ENCODE measurements at regions not wholly inside any gene's neighbourhood (a gene's known extent, or its start where the extent isn't known, plus 50 kb on each side); places are given as distances from the start of the nearest gene placed in this dataset.

DNA sequence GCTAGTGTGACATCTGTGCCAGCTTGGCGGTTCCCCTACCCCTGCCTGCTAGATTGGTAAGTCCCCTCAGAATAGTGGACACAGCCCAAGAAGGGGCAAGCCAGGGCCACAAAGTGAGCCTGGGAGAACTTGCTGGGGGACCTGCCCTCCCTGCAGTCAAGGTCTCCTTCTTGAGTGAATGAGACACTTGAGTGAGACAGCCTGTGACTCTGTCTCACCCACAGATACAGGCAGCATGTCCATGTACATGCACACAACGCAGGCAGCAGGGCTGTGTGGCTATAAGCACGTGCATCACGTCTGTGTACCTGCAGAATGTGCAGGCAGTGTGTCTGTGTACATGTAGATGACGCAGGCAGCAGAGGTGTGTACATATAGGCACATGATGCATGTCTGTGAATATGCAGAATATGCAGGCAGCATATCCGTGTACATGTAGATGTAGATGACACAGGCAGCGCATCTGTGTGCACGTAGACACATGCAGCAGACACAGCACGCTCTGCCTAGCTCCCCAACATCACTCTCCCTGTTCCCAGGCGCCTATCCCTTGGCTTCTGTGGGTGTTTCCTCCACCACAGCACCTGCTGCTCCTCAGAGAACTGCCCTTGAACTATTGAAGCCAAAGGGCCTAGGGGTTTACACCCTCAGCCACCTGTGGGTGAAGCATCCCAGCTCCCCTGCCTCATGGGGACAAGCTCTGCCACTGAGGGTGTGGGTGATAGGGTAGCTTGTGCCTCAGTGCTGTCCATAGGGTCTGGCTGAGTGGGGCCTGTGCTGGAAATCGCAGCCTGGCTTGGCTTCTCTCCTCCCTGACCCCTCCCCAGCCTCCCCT lies 147.2 kb upstream of the TWIST2 start:
- no peak for DNase-seq (ENCODE audit: low read depth in 2 of 2)

DNA sequence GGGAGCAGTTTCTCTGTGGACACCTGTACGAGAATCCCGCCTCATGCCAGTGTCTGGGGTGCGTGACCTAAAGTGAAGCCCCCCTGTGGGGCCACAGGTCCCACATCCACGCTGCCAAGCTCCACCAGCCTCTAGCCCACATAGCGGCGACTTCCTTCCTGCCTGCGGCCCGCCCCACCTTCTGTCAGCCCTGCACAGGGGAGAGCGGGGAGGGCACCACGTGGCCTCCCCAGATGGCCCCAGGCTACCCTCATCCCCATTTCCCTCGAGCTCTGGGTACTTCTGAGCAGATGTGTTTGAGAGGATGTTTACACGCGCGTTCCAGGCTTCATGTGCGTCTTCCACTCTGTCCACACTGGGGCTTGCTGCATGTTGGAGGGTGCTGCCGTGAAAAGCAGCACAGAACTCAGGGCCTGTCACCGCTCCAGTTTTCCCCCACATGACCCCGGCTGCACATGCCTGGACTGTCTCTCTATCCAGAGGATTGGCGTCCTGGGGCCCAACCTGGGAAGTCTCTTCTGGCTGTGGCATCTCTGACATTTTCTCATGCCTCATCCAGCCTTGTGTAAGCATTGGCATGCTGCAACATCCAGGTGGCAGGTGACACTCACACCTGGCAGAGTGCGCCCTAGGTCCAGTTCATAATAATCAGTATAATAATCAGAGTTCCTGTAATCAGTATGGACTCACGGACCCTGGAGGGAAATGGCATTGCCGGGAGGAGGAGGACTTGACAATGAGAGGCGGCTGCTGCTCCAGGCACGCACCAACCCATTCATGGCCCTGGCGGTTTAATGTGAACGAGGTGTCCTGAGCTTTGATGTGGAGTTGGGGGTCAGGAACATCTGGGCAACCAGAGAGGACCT lies 146.3 kb upstream of the TWIST2 start:
- DNase-seq (ENCODE audit: low read depth in 2 of 2) = no peak

DNA sequence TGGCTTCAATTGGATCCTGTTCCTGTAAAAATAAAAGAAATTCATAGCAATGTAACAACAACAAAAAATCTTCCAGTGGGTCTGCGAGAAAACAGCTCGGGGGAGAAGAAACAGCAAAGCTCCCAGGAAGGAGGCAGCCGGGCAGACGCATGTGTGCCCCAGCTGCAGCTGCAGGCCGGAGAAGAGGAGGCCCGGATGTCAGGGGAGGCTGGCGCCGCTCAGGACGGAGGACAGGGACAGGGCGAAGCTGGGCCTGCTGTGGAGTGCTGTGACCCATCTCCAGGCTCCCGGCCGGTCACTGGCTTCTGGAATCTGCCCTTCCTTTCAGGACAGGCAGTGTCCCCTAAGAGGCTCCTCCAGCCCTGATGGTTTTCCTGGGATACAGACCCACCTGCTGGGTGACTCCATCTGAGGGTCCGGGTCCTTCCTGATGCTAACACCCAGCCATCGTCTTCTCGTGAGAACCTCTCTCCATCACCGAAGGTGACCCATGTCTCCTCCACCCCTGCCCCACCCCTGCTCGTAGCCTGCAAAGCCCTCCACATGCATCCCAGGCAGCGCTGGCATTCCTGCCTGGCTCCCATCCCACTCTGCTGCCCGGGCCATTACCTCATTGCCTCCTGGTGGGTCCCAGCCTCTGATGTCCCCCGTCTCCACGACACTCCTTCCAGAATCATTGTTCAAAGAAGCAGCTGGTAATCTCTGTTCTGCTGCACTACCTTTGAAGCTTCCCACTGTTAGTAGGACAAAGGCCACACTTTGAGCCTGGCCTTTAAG lies 145.4 kb upstream of the TWIST2 start:
- no peak for DNase-seq (ENCODE audit: low read depth in 2 of 2)

DNA sequence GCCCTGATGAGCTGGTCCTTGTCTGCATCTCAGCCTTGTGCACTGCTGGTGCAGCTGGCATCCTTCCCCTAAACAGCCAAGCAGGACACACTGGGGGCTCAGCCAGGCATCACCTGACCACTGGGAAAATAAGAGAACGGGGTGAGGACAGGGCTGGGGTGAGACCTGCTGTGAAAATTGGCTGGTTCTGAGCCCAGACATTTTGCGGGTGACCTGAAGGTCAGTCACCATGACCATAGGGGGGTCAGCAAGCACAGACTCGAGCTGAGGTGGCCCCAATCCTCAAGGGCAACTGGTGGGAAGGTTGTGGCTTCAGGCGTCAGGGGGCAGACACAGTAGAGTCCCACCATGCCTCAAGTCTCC lies 144.9 kb upstream of the TWIST2 start:
- DNase-seq (ENCODE audit: low read depth in 2 of 2) = no peak

DNA sequence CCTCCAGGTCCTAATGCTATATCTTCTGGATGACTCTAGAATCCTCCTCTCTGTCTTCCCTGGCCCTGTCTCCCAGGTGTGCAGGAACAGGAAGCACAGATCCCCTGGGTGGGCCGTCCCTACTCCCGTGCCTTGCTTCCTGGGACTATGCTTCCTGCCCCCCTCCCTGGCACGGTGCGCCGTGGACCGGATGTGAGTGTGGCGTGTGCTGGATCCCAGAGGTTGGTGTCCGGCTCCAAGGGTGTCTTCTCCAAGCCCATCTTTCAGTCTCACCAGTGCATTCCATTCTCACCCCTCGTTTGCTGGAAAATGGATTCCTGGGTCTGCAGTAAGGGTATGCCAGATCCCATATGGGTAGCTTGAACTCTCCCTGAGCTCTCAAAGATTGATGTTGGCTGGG lies 144.4 kb upstream of the TWIST2 start:
- DNase-seq (ENCODE audit: low read depth in 2 of 2) = no peak

DNA sequence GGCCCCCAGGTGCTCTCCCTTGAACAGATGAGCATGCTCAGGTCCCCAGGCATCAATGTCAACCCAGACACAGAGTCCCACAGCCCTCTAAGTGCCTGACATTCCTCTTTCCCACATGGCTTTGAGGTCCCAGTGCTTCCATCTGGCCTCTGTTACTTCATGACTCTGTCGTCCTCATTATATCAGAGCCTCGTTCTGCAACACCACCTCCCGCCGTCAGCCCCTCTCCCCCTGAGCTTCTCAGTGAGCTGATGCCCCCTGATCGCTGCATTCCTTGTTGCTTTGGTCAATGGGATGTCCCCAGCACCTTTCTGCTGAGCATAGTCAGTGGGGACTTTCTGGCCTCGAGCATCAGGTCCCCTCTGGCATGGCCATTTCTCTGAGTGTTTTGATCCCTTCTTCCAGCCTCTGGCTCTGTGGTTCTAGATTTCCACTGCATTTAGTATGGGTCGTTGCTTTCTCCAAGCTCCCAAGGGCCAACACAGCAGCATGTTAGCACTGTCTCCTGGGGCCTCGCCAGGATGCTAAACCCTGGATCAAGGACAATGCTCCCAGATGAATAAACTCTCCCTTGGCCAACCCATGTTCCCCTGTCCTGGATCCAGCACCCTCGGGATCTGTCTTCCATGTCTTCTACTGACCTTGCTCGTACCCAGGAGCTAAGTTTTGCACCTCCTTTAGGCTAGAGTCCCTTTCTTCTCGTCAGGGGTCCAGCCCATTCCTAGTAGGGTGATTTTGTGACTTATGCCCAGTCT lies 143.2 kb upstream of the TWIST2 start:
- no peak for DNase-seq (ENCODE audit: low read depth in 2 of 2)

DNA sequence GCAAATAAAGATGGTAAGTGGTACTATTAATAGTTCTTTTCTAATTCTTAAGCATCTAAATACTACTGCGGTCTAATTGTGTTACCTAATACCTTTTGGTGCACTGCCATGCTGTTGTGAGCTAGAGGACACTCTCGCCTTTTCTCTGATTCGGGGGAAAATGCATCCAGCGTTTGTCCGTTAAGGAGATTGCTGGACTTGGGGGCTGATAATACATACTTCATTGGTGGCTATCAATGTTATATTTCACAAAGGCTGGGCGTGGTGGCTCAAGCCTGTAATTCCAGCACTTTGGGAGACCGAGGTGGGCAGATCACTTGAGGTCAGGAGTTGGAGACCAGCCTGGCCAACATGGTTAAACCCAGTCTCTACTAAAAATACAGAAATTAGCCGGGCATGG lies 141.7 kb upstream of the TWIST2 start:
- DNase-seq (ENCODE audit: low read depth in 2 of 2) = no peak

DNA sequence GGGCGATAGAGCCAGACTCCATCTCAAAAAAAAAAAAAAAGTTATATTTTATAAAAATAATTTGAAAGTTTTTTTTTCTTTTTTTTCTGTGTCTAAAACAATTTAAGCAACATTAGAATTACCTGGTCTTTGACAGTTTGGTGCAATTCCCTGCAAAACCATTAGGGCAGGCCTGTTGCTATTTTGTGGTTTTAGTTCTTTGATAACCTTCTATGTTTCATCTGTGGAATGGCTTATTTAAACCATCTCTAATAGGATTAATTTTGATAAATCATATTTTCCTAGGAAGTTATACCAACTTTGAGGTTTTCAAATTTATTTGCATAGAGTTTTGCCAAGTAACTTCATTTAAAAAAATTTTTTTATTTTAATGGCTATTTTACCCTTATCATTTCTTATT lies 141.2 kb upstream of the TWIST2 start:
- no peak for DNase-seq (ENCODE audit: low read depth in 2 of 2)

DNA sequence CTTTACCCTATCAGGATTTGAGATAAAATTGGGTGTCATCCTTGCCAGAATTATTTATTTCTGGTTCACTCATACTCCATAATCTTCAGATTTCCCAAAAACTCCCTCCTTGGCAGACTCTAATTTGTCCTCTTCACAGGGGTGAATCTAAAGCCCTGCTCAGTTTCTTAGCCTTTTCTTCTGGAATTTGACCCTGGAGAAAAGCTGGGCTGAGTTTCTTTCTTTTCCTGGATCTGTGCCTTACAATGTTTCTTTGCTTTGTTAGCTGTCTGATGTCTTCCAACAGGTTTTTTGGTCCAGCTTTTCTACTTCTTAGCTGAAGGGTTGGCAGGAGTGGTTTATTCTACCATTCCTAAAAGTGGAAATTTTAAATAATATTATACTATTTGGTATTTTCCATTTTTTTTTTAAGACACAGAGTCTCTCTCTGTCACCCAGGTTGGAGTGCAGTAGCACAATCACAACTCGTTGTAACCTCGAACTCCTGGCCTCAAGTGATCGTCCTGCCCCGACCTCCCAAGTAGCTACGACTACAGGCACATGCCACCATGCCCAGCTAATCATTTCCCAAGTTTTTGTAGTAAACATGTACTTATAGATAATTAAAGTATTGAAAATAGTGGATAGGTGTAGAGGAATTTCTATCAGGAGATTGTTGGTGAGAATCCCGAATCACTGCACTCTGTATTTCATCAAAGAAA lies 138.4 kb upstream of the TWIST2 start:
- no peak for DNase-seq (ENCODE audit: low read depth in 2 of 2)

DNA sequence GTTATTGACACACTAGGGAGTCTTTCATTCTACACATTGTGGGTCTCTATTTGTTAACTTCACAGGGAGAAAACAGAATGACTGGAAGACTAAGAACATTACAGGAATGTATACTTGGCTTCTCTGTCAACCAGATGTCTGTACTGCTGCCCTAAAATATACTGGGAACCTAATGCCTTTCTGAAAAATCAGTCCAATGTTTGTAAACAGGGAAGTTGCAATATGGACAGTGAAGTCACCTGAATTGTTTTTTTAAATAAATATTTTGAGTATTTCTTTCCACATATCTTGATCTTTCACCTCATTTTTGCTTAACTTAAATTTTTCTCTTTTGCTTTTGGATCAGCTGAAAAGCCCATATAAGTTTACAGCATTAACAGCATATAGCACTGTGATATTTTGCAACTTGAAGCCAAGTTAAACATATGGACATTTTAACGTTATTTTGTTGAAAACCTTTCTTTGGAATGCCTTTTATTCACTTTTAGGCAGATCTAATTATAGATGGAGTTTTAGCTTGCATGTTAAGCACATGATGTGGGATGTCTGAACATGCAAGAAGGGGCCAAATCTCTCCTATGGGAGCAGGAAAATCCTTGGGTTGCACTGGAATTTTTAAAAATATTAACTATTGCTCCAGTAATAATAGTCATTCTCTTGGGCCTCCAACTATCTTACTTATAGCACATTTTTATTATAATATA lies 137.7 kb upstream of the TWIST2 start:
- no peak for DNase-seq (ENCODE audit: low read depth in 2 of 2)

DNA sequence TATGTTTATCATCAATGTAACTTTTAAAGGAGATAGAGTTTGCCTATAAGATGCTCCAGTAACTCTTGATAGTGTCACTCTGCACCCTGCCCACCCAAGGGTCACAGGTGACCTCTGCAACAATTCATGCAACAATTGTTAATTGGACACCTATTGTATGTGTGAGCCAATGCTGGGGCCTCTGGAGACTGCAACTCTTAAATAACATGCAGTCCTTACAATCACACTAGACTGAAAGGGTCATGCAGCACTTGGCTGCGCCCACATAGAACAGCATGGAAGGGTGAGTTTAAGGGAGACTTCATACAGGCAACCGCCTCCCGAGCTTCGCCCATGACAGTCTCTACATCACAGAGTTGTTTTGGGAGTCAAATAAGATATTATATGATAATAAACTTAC lies 137.1 kb upstream of the TWIST2 start:
- DNase-seq (ENCODE audit: low read depth in 2 of 2) = no peak

DNA sequence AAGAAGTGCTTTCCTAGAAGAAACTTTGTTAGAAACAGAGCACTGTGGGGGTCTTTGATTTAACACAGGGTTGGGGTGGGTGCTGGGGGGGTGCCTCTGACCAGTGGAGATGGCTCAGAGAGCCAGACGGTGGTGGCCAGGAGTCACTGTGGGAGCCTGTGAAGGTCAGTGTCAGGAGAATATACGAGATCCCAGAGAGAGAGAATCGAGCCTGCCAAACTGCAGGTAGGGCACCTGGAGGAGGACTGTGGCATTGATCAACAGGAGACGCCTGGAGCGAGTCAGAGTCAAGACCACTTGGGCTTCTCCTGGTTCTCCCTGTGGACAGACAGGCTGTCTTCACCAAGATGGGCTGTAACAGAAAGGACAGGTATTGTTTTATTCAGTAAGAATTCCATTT lies 136.5 kb upstream of the TWIST2 start:
- DNase-seq (ENCODE audit: low read depth in 2 of 2) = no peak

DNA sequence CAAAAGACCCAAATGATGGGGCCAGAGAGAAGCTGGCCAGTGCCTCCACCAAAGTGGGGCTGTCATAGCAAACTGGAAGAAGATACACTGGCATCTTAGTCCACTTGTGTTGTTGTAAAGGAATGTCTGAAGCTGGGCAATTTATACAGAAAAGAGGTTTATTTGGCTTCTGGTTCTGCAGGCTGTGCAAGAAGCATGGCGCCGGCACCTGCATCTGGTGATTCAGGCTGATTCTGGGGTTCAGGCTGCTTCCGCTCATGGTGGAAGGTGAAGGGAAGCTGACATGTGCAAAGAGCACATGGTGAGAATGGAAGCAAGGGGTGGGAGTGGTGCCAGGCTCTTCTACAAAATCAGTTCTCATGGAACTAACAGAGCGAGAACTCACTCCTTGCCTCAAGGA lies 135.9 kb upstream of the TWIST2 start:
- no peak for DNase-seq (ENCODE audit: low read depth in 2 of 2)

DNA sequence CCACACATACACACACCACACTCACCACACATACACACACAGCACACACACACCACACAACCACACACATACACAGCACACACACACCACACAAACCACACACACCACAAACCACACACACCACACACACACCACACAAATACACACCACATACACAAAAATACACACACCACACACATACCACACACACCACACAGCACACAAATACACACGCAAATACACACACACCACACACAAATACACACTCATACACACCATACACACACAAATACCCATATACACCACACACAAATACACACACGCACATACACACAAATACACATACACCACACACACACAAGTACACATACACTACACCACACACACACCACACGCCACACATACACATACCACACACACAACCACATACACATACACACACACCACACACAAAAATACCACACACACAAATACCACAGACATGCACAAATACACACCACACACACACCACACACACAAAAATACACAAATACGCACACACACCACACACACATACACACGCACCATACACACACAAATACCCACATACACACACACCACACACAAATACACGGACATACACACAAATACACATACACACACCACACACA lies 134.6 kb upstream of the TWIST2 start:
- DNase-seq (ENCODE audit: low read depth in 2 of 2) = no peak

DNA sequence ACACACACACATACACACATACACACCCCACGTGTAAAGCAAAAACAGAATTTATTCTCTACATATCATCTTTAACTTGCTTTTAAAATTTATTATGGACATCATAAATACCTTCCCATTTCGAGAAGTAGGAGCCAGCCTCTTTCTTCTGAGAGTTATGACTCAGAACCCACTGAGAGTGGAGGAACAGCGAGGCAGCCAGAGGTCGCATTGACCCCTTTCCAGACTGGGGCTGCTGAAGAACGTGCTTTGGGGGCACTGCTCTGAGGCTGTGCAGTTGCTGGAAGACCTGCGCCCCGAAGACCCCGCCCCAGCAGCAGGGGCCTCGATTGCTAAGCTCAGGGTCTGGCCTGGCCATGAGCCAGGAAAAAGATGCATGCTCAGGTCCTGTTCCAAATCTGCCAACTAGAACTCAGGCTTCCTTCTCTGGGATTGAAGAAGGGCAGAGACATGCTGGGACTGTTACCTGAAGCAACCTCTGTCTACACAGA lies 133.8 kb upstream of the TWIST2 start:
- DNase-seq (ENCODE audit: low read depth in 2 of 2) = no peak

DNA sequence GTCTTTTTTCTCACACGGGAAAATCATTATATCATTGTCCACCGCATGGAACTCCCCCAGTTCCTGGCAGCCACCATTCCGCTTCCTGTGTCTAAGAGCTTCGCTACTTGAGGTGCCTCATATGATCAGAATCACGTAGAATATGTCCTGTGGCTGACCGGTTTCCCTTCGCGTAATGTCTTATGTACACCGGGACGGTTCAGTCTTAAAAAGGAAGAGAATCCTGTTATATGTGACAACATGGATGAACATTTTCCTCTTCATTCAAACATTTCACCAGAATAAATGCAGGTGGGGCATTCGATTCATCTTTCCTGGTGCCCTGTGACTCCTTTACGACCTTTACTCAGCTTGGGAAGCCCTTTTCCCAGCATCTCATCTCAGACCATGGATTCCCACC lies 131.7 kb upstream of the TWIST2 start:
- no peak for DNase-seq (ENCODE audit: low read depth in 2 of 2)

DNA sequence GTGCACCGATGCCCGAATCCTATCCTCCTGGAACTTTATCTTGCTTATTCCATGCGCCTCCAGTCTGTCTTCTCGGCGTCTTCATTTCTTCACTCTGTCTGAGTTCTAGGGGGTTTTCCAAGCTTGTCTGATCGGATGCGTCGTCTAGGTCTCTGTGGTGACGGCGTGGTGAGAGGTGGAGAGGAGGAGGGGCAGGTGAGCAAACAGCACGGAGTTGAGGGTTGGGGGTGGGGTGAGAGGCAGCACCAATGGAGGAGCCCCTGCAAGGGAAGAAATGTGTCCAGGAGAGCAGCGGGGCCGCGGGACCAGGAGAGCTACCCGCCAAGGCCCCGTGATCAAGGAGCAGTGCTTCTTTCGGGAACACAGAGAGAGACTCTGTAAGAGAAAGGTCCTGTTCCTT lies 131.3 kb upstream of the TWIST2 start:
- no peak for DNase-seq (ENCODE audit: low read depth in 2 of 2)

DNA sequence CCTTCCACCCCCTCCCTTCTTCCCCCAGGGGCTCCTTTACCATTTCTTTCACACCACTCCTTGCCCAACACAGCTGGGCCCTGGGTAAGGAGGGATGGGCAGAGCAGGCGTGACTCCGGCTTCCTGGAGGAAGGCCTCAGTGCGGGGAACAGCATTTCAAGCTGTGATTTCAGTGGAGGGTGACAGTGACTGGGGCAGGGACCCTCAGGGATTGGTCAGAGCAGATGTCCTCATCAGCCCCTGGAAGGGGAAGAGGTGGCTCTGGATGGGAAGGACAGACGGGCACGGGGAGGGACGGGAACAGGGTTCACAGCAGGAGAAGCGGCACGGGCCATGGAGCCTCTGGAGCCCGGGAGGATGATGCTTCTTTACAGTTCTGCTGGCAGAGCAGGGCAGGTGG lies 130.8 kb upstream of the TWIST2 start:
- no peak for DNase-seq (ENCODE audit: low read depth in 2 of 2)

DNA sequence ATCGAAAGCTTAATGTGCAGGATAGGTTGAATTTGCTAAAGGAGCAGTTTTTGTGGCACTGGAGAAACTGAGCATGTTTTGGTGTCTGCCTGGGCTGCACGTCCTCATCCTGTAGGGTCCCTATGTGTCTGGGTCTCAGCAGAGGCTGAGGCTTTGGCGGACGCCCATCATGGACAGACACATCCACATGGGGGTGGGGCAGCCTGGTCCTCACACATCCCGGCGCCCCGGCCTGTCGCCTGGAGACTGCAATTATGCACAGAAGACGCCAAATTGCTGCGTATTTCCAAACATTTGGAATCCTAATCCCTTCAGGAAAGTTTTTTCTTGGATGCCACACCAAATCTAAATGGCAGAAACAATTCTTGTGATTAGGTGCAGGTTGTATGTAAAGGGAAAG lies 128.2 kb upstream of the TWIST2 start:
- no peak for DNase-seq (ENCODE audit: low read depth in 2 of 2)

DNA sequence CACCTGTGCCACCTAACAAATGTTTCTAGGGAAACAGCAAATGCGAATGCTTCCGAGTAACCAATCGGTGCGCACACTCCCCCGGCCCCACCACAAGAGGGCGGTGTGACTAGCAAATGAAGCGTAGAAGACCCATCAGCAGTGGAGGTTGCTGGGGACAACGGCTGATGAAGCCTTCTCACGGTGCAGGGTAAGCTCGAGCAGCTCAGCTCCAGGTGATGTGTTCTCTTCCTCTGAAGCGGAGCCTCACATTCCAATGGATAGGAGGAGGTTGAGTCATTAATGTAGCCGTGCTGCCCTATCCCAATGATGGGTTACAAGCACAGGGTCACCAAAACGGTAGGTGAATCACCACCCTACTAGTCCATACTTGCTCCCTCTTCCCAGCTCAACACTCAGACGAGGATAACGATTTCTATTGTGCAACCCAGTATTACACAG lies 127.6 kb upstream of the TWIST2 start:
- DNase-seq (ENCODE audit: low read depth in 2 of 2) = peak in 1 of 2 donors; percentile 34

Measured in stimulated activated CD4-positive, alpha-beta T cell treated with anti-CD3 and anti-CD28 coated beads, Interleukin-1b, Interleukin-23, amount 100 ng/mL, for 1 hour (primary cell).